ENCODE measurements at regions not wholly inside any gene's neighbourhood (a gene's known extent, or its start where the extent isn't known, plus 50 kb on each side); places are given as distances from the start of the nearest gene placed in this dataset.

DNA sequence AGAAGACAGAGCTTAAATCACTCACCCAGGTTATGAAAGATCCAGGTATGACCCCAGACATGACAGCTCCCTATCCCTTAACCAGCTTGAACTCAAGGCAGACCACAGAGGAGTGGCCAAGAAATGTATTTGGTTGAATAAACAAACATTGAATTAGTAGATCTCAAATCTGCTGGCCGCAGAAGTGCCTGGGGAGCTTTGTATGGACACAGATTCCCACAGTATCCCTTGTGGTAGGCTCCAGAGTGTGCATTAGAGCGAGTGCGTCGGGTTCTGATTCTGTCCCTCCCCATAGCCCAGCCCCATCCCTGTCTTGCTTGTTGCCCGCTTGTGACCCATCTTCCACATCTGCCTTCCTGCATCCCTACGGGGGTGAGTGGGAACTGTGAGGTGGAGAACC is 118.8 kb upstream of the FOXF1 start:
- TF ChIP-seq POLR2A (IDR thresholded peaks at IDR 0.05; ENCODE audit: extremely low read depth, insufficient read length) (no peak), MYC (IDR thresholded peaks at IDR 0.05; ENCODE audit: low read depth, low read length) (no peak)
- TF ChIP-seq, protein P1, sequence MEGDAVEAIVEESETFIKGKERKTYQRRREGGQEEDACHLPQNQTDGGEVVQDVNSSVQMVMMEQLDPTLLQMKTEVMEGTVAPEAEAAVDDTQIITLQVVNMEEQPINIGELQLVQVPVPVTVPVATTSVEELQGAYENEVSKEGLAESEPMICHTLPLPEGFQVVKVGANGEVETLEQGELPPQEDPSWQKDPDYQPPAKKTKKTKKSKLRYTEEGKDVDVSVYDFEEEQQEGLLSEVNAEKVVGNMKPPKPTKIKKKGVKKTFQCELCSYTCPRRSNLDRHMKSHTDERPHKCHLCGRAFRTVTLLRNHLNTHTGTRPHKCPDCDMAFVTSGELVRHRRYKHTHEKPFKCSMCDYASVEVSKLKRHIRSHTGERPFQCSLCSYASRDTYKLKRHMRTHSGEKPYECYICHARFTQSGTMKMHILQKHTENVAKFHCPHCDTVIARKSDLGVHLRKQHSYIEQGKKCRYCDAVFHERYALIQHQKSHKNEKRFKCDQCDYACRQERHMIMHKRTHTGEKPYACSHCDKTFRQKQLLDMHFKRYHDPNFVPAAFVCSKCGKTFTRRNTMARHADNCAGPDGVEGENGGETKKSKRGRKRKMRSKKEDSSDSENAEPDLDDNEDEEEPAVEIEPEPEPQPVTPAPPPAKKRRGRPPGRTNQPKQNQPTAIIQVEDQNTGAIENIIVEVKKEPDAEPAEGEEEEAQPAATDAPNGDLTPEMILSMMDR (IDR thresholded peaks at IDR 0.05; ENCODE audit: low read depth, low read length), result no peak
- TF ChIP-seq, protein P2, sequence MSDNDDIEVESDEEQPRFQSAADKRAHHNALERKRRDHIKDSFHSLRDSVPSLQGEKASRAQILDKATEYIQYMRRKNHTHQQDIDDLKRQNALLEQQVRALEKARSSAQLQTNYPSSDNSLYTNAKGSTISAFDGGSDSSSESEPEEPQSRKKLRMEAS (IDR thresholded peaks at IDR 0.05; ENCODE audit: low read depth, low read length), result no peak
- no peak for DNase-seq (ENCODE audit: low read depth)
- H3K4me3 ChIP-seq (ENCODE audit: low read depth, low read length), result no peak overlapping the region

DNA sequence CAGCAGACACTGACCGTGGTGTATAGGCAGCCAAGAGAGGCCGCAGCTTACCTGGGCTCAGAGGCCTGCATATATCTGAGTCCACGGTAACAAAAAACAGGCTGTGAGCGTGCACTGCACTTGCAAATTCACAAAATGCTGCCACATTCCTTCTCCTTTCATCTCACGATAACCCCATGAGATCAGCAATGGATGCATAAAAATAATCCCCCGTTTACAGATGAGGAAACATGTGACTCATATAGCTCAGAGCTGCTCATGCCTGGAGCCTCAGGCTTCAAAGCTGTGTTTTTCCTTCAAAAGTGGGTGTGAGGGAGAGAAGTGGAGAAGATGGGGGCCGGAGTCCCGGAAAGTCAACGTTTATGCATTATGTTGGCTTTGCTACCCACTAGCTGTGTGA is 118.3 kb upstream of the FOXF1 start:
- TF ChIP-seq POLR2A (IDR thresholded peaks at IDR 0.05; ENCODE audit: extremely low read depth, insufficient read length) (no peak), MYC (IDR thresholded peaks at IDR 0.05; ENCODE audit: low read depth, low read length) (no peak)
- TF ChIP-seq, protein P1 (IDR thresholded peaks at IDR 0.05; ENCODE audit: low read depth, low read length), result no peak
- TF ChIP-seq, protein P2 (IDR thresholded peaks at IDR 0.05; ENCODE audit: low read depth, low read length), result no peak
- no peak overlapping the region for H3K4me3 ChIP-seq (ENCODE audit: low read depth, low read length)
- DNase-seq (ENCODE audit: low read depth), result no peak

DNA sequence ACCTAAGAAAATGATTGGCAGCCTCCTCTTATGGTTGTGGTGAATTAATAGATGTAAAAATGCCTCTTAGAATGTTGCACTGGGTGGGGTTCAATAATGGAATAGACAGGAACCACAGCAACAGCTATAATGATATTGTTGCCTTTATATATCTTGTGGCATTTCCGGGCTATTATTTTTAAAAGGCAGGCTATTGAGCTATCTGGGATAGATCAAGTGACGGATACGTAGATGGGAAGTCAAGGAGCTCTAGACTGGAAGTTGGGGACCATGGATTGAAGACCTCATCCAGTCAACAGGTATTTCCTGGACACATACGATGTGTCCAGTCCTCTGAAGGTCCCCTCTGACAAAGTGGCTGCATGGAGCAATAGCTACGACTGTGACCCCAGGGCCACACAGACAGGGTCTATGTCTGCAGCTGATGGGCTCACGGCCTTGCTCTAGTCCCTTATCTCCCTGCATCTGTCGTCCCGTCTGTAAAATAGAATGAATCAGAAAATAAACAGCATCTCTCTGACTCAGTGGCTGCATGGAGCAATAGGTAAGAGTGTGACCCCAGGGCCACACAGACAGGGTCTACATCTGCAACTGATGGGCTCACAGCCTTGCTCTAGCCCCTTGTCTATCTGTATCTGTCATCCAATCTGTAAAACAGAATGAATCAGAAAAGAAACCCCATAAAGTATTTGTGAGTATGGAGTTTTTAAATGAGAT is 117.7 kb upstream of the FOXF1 start:
- no peak for DNase-seq (ENCODE audit: low read depth)
- TF ChIP-seq, protein P1 (IDR thresholded peaks at IDR 0.05; ENCODE audit: low read depth, low read length), result no peak
- TF ChIP-seq MYC (IDR thresholded peaks at IDR 0.05; ENCODE audit: low read depth, low read length), result no peak
- no peak for TF ChIP-seq POLR2A (IDR thresholded peaks at IDR 0.05; ENCODE audit: extremely low read depth, insufficient read length)
- TF ChIP-seq, protein P2 (IDR thresholded peaks at IDR 0.05; ENCODE audit: low read depth, low read length), result no peak

DNA sequence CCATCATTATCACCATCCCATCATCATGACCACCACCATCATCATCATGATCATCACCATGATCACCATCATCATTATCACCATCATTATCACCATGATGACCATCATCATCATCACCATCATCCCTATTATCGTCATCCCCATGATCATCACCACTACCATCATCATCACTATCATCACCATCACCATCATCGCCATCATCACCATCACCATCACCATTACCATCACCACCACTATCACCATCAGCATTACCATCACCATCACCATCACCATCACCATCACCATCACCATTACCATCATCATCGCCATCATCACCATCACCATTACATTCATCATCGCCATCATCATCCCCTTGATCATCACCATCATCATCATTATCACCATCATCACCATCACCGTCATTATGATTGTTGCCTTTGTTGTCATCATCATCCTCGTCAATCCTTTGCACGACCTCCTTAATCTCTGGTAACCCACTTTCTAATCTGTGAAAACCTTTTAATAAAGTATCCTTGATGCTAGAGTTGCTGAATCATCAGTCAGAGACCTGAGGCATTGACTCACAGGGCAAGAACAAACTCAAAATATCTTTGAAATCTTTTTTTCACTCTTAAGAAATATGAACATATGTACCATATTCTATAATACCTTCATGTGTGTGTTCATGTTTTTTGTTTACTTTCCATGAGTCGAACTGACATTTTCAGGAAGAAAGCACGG is 116.3 kb upstream of the FOXF1 start:
- no peak overlapping the region for H3K4me3 ChIP-seq (ENCODE audit: low read depth, low read length)
- no peak for DNase-seq (ENCODE audit: low read depth)

More for the DNA sequence above, 117.7 kb upstream of the FOXF1 start:
- H3K4me3 ChIP-seq (ENCODE audit: low read depth, low read length), result no peak overlapping the region

DNA sequence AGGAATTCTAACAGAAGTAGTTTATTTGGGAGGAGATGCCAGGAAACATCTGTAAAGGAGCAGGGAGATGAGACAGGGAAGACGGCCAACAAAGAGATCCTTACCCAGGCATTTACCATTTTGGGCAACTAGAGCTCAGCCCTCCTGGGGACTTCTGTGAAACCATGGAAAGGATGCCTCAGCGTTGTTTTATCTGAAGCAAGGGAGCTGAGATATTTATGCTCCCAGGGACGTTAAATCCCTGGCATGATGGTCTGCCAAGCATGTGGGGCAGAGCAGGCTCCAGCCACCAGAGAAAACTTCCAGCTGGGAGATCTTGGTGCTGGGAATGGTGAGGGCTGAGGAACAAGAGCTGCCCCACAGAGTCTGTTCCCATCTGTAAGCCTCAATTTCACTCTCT is 114.8 kb upstream of the FOXF1 start:
- H3K4me3 ChIP-seq (ENCODE audit: low read depth, low read length), result no peak overlapping the region
- DNase-seq (ENCODE audit: low read depth), result no peak
- TF ChIP-seq MYC (IDR thresholded peaks at IDR 0.05; ENCODE audit: low read depth, low read length) (no peak), POLR2A (IDR thresholded peaks at IDR 0.05; ENCODE audit: extremely low read depth, insufficient read length) (no peak)
- TF ChIP-seq, protein P2 (IDR thresholded peaks at IDR 0.05; ENCODE audit: low read depth, low read length), result no peak
- TF ChIP-seq, protein P1 (IDR thresholded peaks at IDR 0.05; ENCODE audit: low read depth, low read length), result no peak

More for the DNA sequence above, 116.3 kb upstream of the FOXF1 start:
- TF ChIP-seq MYC (IDR thresholded peaks at IDR 0.05; ENCODE audit: low read depth, low read length) (no peak), POLR2A (IDR thresholded peaks at IDR 0.05; ENCODE audit: extremely low read depth, insufficient read length) (no peak)
- TF ChIP-seq, protein P2 (IDR thresholded peaks at IDR 0.05; ENCODE audit: low read depth, low read length), result no peak
- TF ChIP-seq, protein P1 (IDR thresholded peaks at IDR 0.05; ENCODE audit: low read depth, low read length), result no peak
